ENCODE measurements at regions not wholly inside any gene's neighbourhood (a gene's known extent, or its start where the extent isn't known, plus 50 kb on each side); places are given as distances from the start of the nearest gene placed in this dataset.

GRCh38 chr12:113663396-113663795, 191.7 kb upstream of the LHX5 start:
- H3K4me1 Mint-ChIP-seq (ENCODE audit: low read depth, unreplicated experiment): no peaks in the 10 kb centered on the region
- BruUV-seq (replicated peaks): no TSS peak
- H3K27ac Mint-ChIP-seq (ENCODE audit: unreplicated experiment): no peak overlapping the region
- Histone ChIP-seq H3K36me3 (ENCODE audit: control insufficient read depth, insufficient read depth, low read length) (no peaks in the 10 kb centered on the region), H3K9me3 (no peaks in the 10 kb centered on the region), H3K4me3 (ENCODE audit: low read depth, low read length) (no peak overlapping the region), H3K27me3 (replicated peaks; ENCODE audit: control insufficient read depth, insufficient read depth, low read length) (no peaks in the 10 kb centered on the region), H3K4me1 (no peaks in the 10 kb centered on the region)
- peaks cover 2% of the 10 kb centered on the region for H3K9me3 Mint-ChIP-seq (ENCODE audit: unreplicated experiment)
- H3K4me3 Mint-ChIP-seq (ENCODE audit: unreplicated experiment): no peak overlapping the region
- TF ChIP-seq CTCF (IDR thresholded peaks at IDR 0.05; ENCODE audit: insufficient read depth in 1 of 2, low read depth in 1 of 2, low read length in 1 of 2, severe bottlenecking in 1 of 2, unreplicated experiment in 1 of 2): no peak
- no peaks in the 10 kb centered on the region for H3K36me3 Mint-ChIP-seq (ENCODE audit: insufficient read depth, unreplicated experiment)
- ChIA-PET POLR2A (no interaction called here), CTCF (no interaction called here)
- intact Hi-C loops (cut with micrococcal nuclease; ENCODE audit: unreplicated experiment): no loop called here
- no peaks in the 10 kb centered on the region for H3K27me3 Mint-ChIP-seq (ENCODE audit: insufficient read depth, unreplicated experiment)
- DNase-seq: no peak

GRCh38 chr12:113660936-113661335, 189.3 kb upstream of the LHX5 start:
- intact Hi-C loops (cut with micrococcal nuclease; ENCODE audit: unreplicated experiment): no loop called here
- no peak for DNase-seq
- H3K36me3 Mint-ChIP-seq (ENCODE audit: insufficient read depth, unreplicated experiment): no peaks in the 10 kb centered on the region
- no TSS peak for BruUV-seq (replicated peaks)
- Histone ChIP-seq H3K9me3 (no peaks in the 10 kb centered on the region), H3K36me3 (ENCODE audit: control insufficient read depth, insufficient read depth, low read length) (no peaks in the 10 kb centered on the region), H3K4me3 (ENCODE audit: low read depth, low read length) (no peak overlapping the region), H3K4me1 (no peaks in the 10 kb centered on the region), H3K27me3 (replicated peaks; ENCODE audit: control insufficient read depth, insufficient read depth, low read length) (no peaks in the 10 kb centered on the region)
- peaks cover 12% of the 10 kb centered on the region for H3K9me3 Mint-ChIP-seq (ENCODE audit: unreplicated experiment)
- H3K4me3 Mint-ChIP-seq (ENCODE audit: unreplicated experiment): no peak overlapping the region
- CTCF ChIA-PET: no interaction called here
- POLR2A ChIA-PET: no interaction called here
- H3K27me3 Mint-ChIP-seq (ENCODE audit: insufficient read depth, unreplicated experiment): peaks cover 3% of the 10 kb centered on the region
- no peaks in the 10 kb centered on the region for H3K4me1 Mint-ChIP-seq (ENCODE audit: low read depth, unreplicated experiment)
- no peak for TF ChIP-seq CTCF (IDR thresholded peaks at IDR 0.05; ENCODE audit: insufficient read depth in 1 of 2, low read depth in 1 of 2, low read length in 1 of 2, severe bottlenecking in 1 of 2, unreplicated experiment in 1 of 2)
- no peak overlapping the region for H3K27ac Mint-ChIP-seq (ENCODE audit: unreplicated experiment)

- no peak for TF ChIP-seq CTCF (IDR thresholded peaks at IDR 0.05; ENCODE audit: insufficient read depth in 1 of 2, low read depth in 1 of 2, low read length in 1 of 2, severe bottlenecking in 1 of 2, unreplicated experiment in 1 of 2)
- Mint-ChIP-seq H3K9me3 (ENCODE audit: unreplicated experiment) (peaks cover 12% of the 10 kb centered on the region), H3K4me1 (ENCODE audit: low read depth, unreplicated experiment) (no peaks in the 10 kb centered on the region), H3K4me3 (ENCODE audit: unreplicated experiment) (no peak overlapping the region), H3K27me3 (ENCODE audit: insufficient read depth, unreplicated experiment) (peaks cover 3% of the 10 kb centered on the region), H3K36me3 (ENCODE audit: insufficient read depth, unreplicated experiment) (no peaks in the 10 kb centered on the region), H3K27ac (ENCODE audit: unreplicated experiment) (no peak overlapping the region)
- no peak overlapping the region for H3K4me3 ChIP-seq (ENCODE audit: low read depth, low read length)
- DNase-seq: no peak
- ChIA-PET POLR2A (no interaction called here), CTCF (no interaction called here)
- H3K9me3 ChIP-seq: no peaks in the 10 kb centered on the region
- H3K27me3 ChIP-seq (replicated peaks; ENCODE audit: control insufficient read depth, insufficient read depth, low read length): no peaks in the 10 kb centered on the region
- intact Hi-C loops (cut with micrococcal nuclease; ENCODE audit: unreplicated experiment): no loop called here
- no TSS peak for BruUV-seq (replicated peaks)
- H3K36me3 ChIP-seq (ENCODE audit: control insufficient read depth, insufficient read depth, low read length): no peaks in the 10 kb centered on the region
- H3K4me1 ChIP-seq: no peaks in the 10 kb centered on the region
Measured at GRCh38 chr12:113659416-113659815, 187.7 kb upstream of the LHX5 start.

Measured in Caco-2 (cell line).